SU-DHL-6 (cell line): ENCODE measurements at regions not wholly inside any gene's neighbourhood (a gene's known extent, or its start where the extent isn't known, plus 50 kb on each side); places are given as distances from the start of the nearest gene placed in this dataset.
A peak's percentile ranks its signal among the peaks of the same experiment; 100 is the strongest.

Source experiments
- H2AFZ ChIP-seq: fragments of 200-600 bp; sonication (generic); 2 replicates; pipeline ENCODE4 v1.6.1; 2014; ENCODE audit warnings: low read depth, mild to moderate bottlenecking, moderate library complexity, mixed read lengths, antibody characterized with exemption, low read length; ENCODE audit not compliant: severe bottlenecking
- H3F3A ChIP-seq: fragments of 200-600 bp; shearing (Covaris generic); 2 replicates; pipeline ENCODE4 v1.6.0; 2016; ENCODE audit warnings: antibody characterized with exemption, mild to moderate bottlenecking; ENCODE audit not compliant: insufficient read depth
- H3K27ac ChIP-seq: fragments of 200-600 bp; sonication (generic); 2 replicates; pipeline ENCODE4 v1.5.1; 2016; ENCODE audit warnings: low read depth, mild to moderate bottlenecking, low read length, moderate library complexity, mixed read lengths
- H3K27me3 ChIP-seq: fragments of 200-600 bp; sonication (generic), shearing (Covaris generic); 2 replicates; pipeline ENCODE4 v1.6.0; 2014; ENCODE audit warnings: mild to moderate bottlenecking, low read length
- H3K36me3 ChIP-seq: fragments of 200-600 bp; sonication (generic); 2 replicates; pipeline ENCODE4 v1.6.1; 2014; ENCODE audit warnings: mild to moderate bottlenecking, low read length, mixed read lengths
- H3K4me2 ChIP-seq: fragments of 300-600, 200-600 bp; shearing (Covaris generic), sonication (generic); 2 replicates; pipeline ENCODE4 v1.6.0; 2014; ENCODE audit warnings: low read length, low read depth, mild to moderate bottlenecking; ENCODE audit not compliant: poor library complexity, severe bottlenecking
- H3K4me3 ChIP-seq: fragments of 200-600 bp; sonication (generic); 2 replicates; pipeline ENCODE4 v1.5.1; 2014; ENCODE audit warnings: antibody characterized with exemption, low read length, mild to moderate bottlenecking, mixed read lengths; ENCODE audit not compliant: insufficient read depth, poor library complexity, severe bottlenecking
- H3K79me2 ChIP-seq: fragments of 200-600 bp; sonication (generic); 2 replicates; pipeline ENCODE4 v1.6.1; 2014; ENCODE audit warnings: mild to moderate bottlenecking, low read length, moderate library complexity; ENCODE audit not compliant: insufficient read depth
- H3K9ac ChIP-seq: fragments of 200-600 bp; sonication (generic); 2 replicates; pipeline ENCODE4 v1.7.0; 2014; ENCODE audit warnings: mild to moderate bottlenecking, low read length
- H3K9me2 ChIP-seq: fragments of 200-600 bp; sonication (generic); replicated peaks from 2 replicates; pipeline ENCODE4 v1.6.1; 2014; ENCODE audit warnings: low read length; ENCODE audit not compliant: insufficient read depth
- H3K9me3 ChIP-seq: fragments of 200-600 bp; sonication (generic); 2 replicates; pipeline ENCODE4 v1.6.1; 2014; ENCODE audit warnings: low read length, mixed read lengths; ENCODE audit not compliant: insufficient read depth
- H4K20me1 ChIP-seq: fragments of 200-600 bp; sonication (generic); 2 replicates; pipeline ENCODE4 v1.6.1; 2014; ENCODE audit warnings: low read depth, mild to moderate bottlenecking, antibody characterized with exemption, low read length, moderate library complexity, mixed read lengths
- CTCF ChIP-seq: fragments of 200-600 bp; sonication (generic); IDR thresholded peaks from one replicate; pipeline ENCODE4 v1.5.1; 2017; ENCODE audit warnings: antibody characterized with exemption, mild to moderate bottlenecking, low read length, moderate library complexity; ENCODE audit not compliant: insufficient read depth, poor library complexity, severe bottlenecking
- EZH2phosphoT487 ChIP-seq: fragments of 200-600 bp; sonication (generic), shearing (Covaris generic); conservative IDR thresholded peaks from 2 replicates; pipeline ENCODE4 v1.6.1; 2018; ENCODE audit warnings: mild to moderate bottlenecking, antibody characterized with exemption, low read length, moderate library complexity, mixed read lengths

GRCh38 chr9:109903515-109904138 lies 123.6 kb downstream of the PALM2AKAP2 start:
- Histone ChIP-seq H3K9me3 (no peaks in the 10 kb centered on the region), H3K4me2 (peak overlapping the region; percentile 47), H3K9ac (peak overlapping the region; percentile 49), H3K9me2 (no peaks in the 10 kb centered on the region), H3F3A (peaks cover 40% of the 10 kb centered on the region), H3K79me2 (no peaks in the 10 kb centered on the region), H2AFZ (peak overlapping the region; percentile 75), H4K20me1 (no peaks in the 10 kb centered on the region), H3K4me3 (no peak overlapping the region), H3K27me3 (no peaks in the 10 kb centered on the region), H3K36me3 (no peaks in the 10 kb centered on the region), H3K27ac (peak overlapping the region; percentile 99)
- TF ChIP-seq EZH2phosphoT487 (no peak), CTCF (peak; percentile 78)

- Histone ChIP-seq H3K9me2 (no peaks in the 10 kb centered on the region), H3F3A (peaks cover 51% of the 10 kb centered on the region), H3K27ac (peak overlapping the region; percentile 99), H3K79me2 (no peaks in the 10 kb centered on the region), H2AFZ (peak overlapping the region; percentile 75), H3K36me3 (no peaks in the 10 kb centered on the region), H3K4me2 (peak overlapping the region; percentile 47), H3K4me3 (no peak overlapping the region), H3K9me3 (no peaks in the 10 kb centered on the region), H3K9ac (peak overlapping the region; percentile 49), H4K20me1 (no peaks in the 10 kb centered on the region), H3K27me3 (no peaks in the 10 kb centered on the region)
- TF ChIP-seq EZH2phosphoT487 (no peak), CTCF (no peak)
Observed at GRCh38 chr9:109904666-109905065, 124.7 kb downstream of the PALM2AKAP2 start.

GRCh38 chr9:109905472-109905871 lies 125.5 kb downstream of the PALM2AKAP2 start:
- Histone ChIP-seq H3K27me3 (no peaks in the 10 kb centered on the region), H2AFZ (peak overlapping the region; percentile 75), H3K36me3 (no peaks in the 10 kb centered on the region), H3F3A (peaks cover 59% of the 10 kb centered on the region), H3K9ac (peak overlapping the region; percentile 49), H3K4me3 (no peak overlapping the region), H3K27ac (peak overlapping the region; percentile 99), H3K9me2 (no peaks in the 10 kb centered on the region), H3K9me3 (no peaks in the 10 kb centered on the region), H3K4me2 (peak overlapping the region; percentile 47), H3K79me2 (no peaks in the 10 kb centered on the region), H4K20me1 (no peaks in the 10 kb centered on the region)
- TF ChIP-seq CTCF (peak; percentile 39), EZH2phosphoT487 (no peak)
